ENCODE measurements at regions not wholly inside any gene's neighbourhood (a gene's known extent, or its start where the extent isn't known, plus 50 kb on each side); places are given as distances from the start of the nearest gene placed in this dataset.

DNA sequence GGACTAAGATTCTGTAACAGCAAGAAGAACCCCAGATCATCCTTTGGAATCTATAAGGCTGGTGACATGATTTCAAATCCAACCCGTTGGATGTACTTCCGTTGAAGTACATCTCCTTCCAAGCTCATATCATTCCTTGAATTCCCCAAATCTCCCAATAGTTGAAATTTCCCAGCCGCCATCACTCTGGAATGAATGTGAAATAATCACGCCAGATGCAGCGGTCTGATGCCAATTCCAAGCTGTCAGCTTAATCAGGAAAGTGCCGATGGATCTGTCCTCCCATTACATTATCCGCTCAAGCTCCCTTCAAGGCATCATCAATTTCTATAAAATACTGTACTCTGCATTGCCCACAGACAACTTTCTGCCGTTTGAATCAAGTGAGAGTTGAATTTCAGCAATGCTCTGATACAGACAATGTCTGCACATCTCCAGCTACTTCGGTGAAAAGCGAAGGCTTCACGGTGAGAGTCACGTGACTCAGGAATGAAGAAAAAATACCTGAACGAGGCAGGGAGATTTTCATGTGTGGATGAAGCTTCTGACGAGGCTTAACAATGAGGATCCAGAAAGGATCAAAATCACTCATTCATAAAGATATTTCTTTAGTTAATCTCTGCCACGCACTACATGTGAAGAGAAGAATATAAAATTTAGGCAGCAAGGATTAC lies 663.9 kb downstream of the AJAP1 start:
- TF ChIP-seq, protein P1, sequence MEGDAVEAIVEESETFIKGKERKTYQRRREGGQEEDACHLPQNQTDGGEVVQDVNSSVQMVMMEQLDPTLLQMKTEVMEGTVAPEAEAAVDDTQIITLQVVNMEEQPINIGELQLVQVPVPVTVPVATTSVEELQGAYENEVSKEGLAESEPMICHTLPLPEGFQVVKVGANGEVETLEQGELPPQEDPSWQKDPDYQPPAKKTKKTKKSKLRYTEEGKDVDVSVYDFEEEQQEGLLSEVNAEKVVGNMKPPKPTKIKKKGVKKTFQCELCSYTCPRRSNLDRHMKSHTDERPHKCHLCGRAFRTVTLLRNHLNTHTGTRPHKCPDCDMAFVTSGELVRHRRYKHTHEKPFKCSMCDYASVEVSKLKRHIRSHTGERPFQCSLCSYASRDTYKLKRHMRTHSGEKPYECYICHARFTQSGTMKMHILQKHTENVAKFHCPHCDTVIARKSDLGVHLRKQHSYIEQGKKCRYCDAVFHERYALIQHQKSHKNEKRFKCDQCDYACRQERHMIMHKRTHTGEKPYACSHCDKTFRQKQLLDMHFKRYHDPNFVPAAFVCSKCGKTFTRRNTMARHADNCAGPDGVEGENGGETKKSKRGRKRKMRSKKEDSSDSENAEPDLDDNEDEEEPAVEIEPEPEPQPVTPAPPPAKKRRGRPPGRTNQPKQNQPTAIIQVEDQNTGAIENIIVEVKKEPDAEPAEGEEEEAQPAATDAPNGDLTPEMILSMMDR (IDR thresholded peaks at IDR 0.05; ENCODE audit: low read depth, low read length, missing control alignments) = no peak
- DNase-seq (ENCODE audit: low read depth) = no peak
- H3K4me3 ChIP-seq (ENCODE audit: low read depth, low read length) = no peak overlapping the region

GRCh38 chr1:5317391-5317790 lies 663.0 kb downstream of the AJAP1 start:
- H3K4me3 ChIP-seq (ENCODE audit: low read depth, low read length) = no peak overlapping the region
- no peak for DNase-seq (ENCODE audit: low read depth)
- TF ChIP-seq, protein P1 (IDR thresholded peaks at IDR 0.05; ENCODE audit: low read depth, low read length, missing control alignments) = no peak

- TF ChIP-seq, protein P1 (IDR thresholded peaks at IDR 0.05; ENCODE audit: low read depth, low read length, missing control alignments) = no peak
- DNase-seq (ENCODE audit: low read depth) = no peak
- no peak overlapping the region for H3K4me3 ChIP-seq (ENCODE audit: low read depth, low read length)
Observed at GRCh38 chr1:5312862-5313261, 658.5 kb downstream of the AJAP1 start.

DNA sequence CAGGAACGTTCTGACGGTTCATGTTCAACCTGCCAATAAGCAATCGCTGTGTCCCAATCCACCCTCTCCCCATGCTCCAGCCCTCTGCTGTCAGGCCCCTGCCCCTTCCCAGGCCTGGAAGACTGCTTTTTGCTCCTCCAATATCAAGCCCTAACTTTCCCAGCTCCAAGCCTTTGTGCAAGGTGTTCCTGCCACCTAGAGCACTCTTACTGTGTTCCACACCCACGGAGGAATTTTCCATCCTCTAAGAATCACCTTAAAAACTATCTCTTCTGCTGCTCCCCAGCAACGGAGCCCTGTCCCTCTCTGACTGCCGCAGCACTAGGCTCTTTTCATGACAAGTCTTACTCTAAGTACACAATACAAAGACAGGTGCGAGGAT lies 657.9 kb downstream of the AJAP1 start:
- TF ChIP-seq, protein P1 (IDR thresholded peaks at IDR 0.05; ENCODE audit: low read depth, low read length, missing control alignments) = no peak
- no peak for DNase-seq (ENCODE audit: low read depth)
- H3K4me3 ChIP-seq (ENCODE audit: low read depth, low read length) = no peak overlapping the region

GRCh38 chr1:5311634-5312292 lies 657.4 kb downstream of the AJAP1 start:
- TF ChIP-seq, protein P1 (IDR thresholded peaks at IDR 0.05; ENCODE audit: low read depth, low read length, missing control alignments) = no peak
- no peak overlapping the region for H3K4me3 ChIP-seq (ENCODE audit: low read depth, low read length)
- no peak for DNase-seq (ENCODE audit: low read depth)

- H3K4me3 ChIP-seq (ENCODE audit: low read depth, low read length) = no peak overlapping the region
- TF ChIP-seq, protein P1 (IDR thresholded peaks at IDR 0.05; ENCODE audit: low read depth, low read length, missing control alignments) = no peak
- no peak for DNase-seq (ENCODE audit: low read depth)
Observed at GRCh38 chr1:5311147-5311546, 656.7 kb downstream of the AJAP1 start.

GRCh38 chr1:5308249-5308648 lies 653.8 kb downstream of the AJAP1 start:
- no peak overlapping the region for H3K4me3 ChIP-seq (ENCODE audit: low read depth, low read length)
- TF ChIP-seq, protein P1 (IDR thresholded peaks at IDR 0.05; ENCODE audit: low read depth, low read length, missing control alignments) = no peak
- DNase-seq (ENCODE audit: low read depth) = no peak

Measured in GM12864 (cell line).